ENCODE measurements at regions not wholly inside any gene's neighbourhood (a gene's known extent, or its start where the extent isn't known, plus 50 kb on each side); places are given as distances from the start of the nearest gene placed in this dataset.

GRCh38 chr2:15816674-15817406, 123.5 kb upstream of the MYCN start:
- Histone ChIP-seq H3K4me3 (no peak overlapping the region), H3K4me1 (peaks cover 0 to 8% (median 0%) of the 10 kb centered on the region in 3 donors), H3K9me3 (no peaks in the 10 kb centered on the region), H3K27me3 (no peaks in the 10 kb centered on the region), H3K36me3 (no peaks in the 10 kb centered on the region), H3K27ac (no peak overlapping the region)
- no peak for ATAC-seq
- TF ChIP-seq POLR2A (IDR thresholded peaks at IDR 0.05) (no peak), EP300 (IDR thresholded peaks at IDR 0.05) (no peak), CTCF (IDR thresholded peaks at IDR 0.05) (no peak), POLR2AphosphoS5 (IDR thresholded peaks at IDR 0.05) (no peak)
- WGBS, 2 donors (ENCODE audit: low coverage in 1 of 2) = 94 to 100% methylated on average over 1 of the region's 9 CpGs

DNA sequence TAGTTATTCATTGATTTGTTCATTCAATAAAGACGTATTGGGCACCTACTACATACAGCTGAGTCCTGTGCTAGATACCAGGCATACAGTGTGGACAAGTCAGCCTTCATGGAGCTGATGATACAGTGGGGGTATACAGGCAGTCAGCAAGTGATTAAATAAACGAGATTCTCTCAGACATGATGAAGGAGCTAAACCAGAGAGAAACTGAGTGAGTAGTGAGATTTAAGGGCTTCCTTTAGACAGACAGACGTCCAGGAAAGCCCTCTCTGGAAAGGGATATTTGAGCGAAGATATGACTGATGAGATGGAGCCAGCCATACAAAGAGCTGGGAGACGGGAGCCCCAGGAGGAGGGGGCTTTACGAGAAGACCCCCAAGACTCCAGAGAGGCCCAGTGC, 122.6 kb upstream of the MYCN start:
- TF ChIP-seq POLR2AphosphoS5 (IDR thresholded peaks at IDR 0.05) = no peak
- no peak for TF ChIP-seq POLR2A (IDR thresholded peaks at IDR 0.05)
- no peak for TF ChIP-seq CTCF (IDR thresholded peaks at IDR 0.05)
- no peak for TF ChIP-seq EP300 (IDR thresholded peaks at IDR 0.05)
- ATAC-seq = no peak

GRCh38 chr2:15818318-15818753, 122.0 kb upstream of the MYCN start:
- no peak for ATAC-seq
- WGBS, 2 donors (ENCODE audit: low coverage in 1 of 2) = 86% methylated on average over 6 of the region's 14 CpGs; no CpG with 5 or more reads in 1 of the 2 donors
- no peaks in the 10 kb centered on the region for H3K27me3 ChIP-seq
- TF ChIP-seq EP300 (IDR thresholded peaks at IDR 0.05) (no peak), CTCF (IDR thresholded peaks at IDR 0.05) (no peak), POLR2A (IDR thresholded peaks at IDR 0.05) (no peak), POLR2AphosphoS5 (IDR thresholded peaks at IDR 0.05) (no peak)
- no peak overlapping the region for H3K4me3 ChIP-seq
- H3K9me3 ChIP-seq = no peaks in the 10 kb centered on the region
- H3K27ac ChIP-seq = no peak overlapping the region
- H3K36me3 ChIP-seq = no peaks in the 10 kb centered on the region
- H3K4me1 ChIP-seq = peaks cover 0 to 8% (median 0%) of the 10 kb centered on the region in 3 donors

More for the DNA sequence above, 122.6 kb upstream of the MYCN start:
- WGBS, 2 donors (ENCODE audit: low coverage in 1 of 2) = 74% methylated on average over 6 of the region's 6 CpGs; no CpG with 5 or more reads in 1 of the 2 donors
- Histone ChIP-seq H3K27ac (no peak overlapping the region), H3K36me3 (no peaks in the 10 kb centered on the region), H3K9me3 (no peaks in the 10 kb centered on the region), H3K27me3 (no peaks in the 10 kb centered on the region), H3K4me3 (no peak overlapping the region), H3K4me1 (peaks cover 0 to 8% (median 0%) of the 10 kb centered on the region in 3 donors)

GRCh38 chr2:15818881-15819280, 121.5 kb upstream of the MYCN start:
- H3K9me3 ChIP-seq = no peaks in the 10 kb centered on the region
- H3K27ac ChIP-seq = no peak overlapping the region
- H3K36me3 ChIP-seq = no peaks in the 10 kb centered on the region
- no peak for TF ChIP-seq EP300 (IDR thresholded peaks at IDR 0.05)
- no peak for TF ChIP-seq POLR2A (IDR thresholded peaks at IDR 0.05)
- no peak for TF ChIP-seq POLR2AphosphoS5 (IDR thresholded peaks at IDR 0.05)
- peaks cover 0 to 8% (median 0%) of the 10 kb centered on the region in 3 donors for H3K4me1 ChIP-seq
- no peak overlapping the region for H3K4me3 ChIP-seq
- WGBS, 2 donors (ENCODE audit: low coverage in 1 of 2) = 96 to 100% methylated on average over 2 of the region's 2 CpGs
- ATAC-seq = no peak
- H3K27me3 ChIP-seq = no peaks in the 10 kb centered on the region

DNA sequence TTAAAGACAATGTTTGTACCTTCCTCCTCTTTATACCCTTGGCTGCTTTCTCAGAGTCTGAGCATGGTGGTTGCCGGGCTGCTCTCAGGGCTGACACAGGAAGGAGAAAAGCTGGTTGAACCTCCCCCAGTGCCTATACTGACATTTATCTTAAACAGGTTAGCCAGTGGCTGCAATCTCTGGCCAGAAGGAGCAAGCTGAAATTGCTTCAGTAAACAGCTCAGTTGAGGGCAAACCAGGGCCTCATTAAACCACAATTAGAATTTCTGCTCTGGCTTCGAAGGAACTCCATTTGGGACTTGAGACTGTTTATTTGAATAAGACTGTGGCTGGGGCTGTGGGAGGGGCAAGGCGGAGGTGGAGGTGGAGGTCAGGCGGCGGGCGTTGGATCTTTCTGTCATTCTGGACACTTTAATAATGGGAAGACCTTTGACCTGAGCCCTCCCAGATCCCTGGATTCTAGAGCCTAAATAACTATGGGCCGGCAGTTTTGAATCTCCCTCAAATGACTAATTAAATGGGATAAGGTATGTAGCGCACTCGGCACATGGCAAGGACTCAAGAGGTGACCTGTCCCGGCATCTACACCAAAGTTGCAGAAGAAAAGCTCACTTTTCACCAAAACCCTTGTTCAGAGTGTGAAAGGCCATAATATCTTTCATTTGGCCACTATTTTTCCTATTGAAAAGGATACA, 120.6 kb upstream of the MYCN start:
- ATAC-seq = no peak
- H3K4me1 ChIP-seq = peaks cover 0 to 7% (median 0%) of the 10 kb centered on the region in 3 donors
- H3K9me3 ChIP-seq = no peaks in the 10 kb centered on the region
- H3K36me3 ChIP-seq = no peaks in the 10 kb centered on the region
- H3K27ac ChIP-seq = no peak overlapping the region
- no peaks in the 10 kb centered on the region for H3K27me3 ChIP-seq
- TF ChIP-seq POLR2AphosphoS5 (IDR thresholded peaks at IDR 0.05) (no peak), POLR2A (IDR thresholded peaks at IDR 0.05) (no peak), CTCF (IDR thresholded peaks at IDR 0.05) (no peak), EP300 (IDR thresholded peaks at IDR 0.05) (no peak)
- 58 to 60% methylated on average over 1 to 5 of the region's 10 CpGs for WGBS, 2 donors (ENCODE audit: low coverage in 1 of 2)
- no peak overlapping the region for H3K4me3 ChIP-seq
